ENCODE measurements at regions not wholly inside any gene's neighbourhood (a gene's known extent, or its start where the extent isn't known, plus 50 kb on each side); places are given as distances from the start of the nearest gene placed in this dataset.

GRCh38 chr4:108532187-108532586, 88.2 kb upstream of the RPL34 start:
- no peak for ATAC-seq
- peak overlapping the region; percentile 13 to 91 (median 70) for H3K4me3 Mint-ChIP-seq
- Histone ChIP-seq H3K27me3 (ENCODE audit: control insufficient read depth in 2 of 2, insufficient read depth in 2 of 2, low read length in 2 of 2) (no peaks in the 10 kb centered on the region), H3K27ac (ENCODE audit: low read depth, low read length) (no peak overlapping the region), H3K4me1 (ENCODE audit: control insufficient read depth in 2 of 2, insufficient read depth in 2 of 2, low read length in 2 of 2) (peaks cover 19 to 86% of the 10 kb centered on the region in 2 donors), H3K36me3 (ENCODE audit: control insufficient read depth in 2 of 3, insufficient read depth in 3 of 3, low read length in 3 of 3) (no peaks in the 10 kb centered on the region), H3K9me3 (ENCODE audit: control insufficient read depth in 2 of 3, low read length in 3 of 3) (no peaks in the 10 kb centered on the region), H3K4me3 (ENCODE audit: low read length) (no peak overlapping the region)
- H3K4me1 Mint-ChIP-seq, result peaks cover 56 to 99% (median 94%) of the 10 kb centered on the region in 7 donors
- ChIA-PET CTCF (interaction anchor here (0.5 to 0.9 kb wide), 3 partner anchors 54 to 706 kb away, joined by 4 read pairs; no protein-coding TSS in a partner anchor), POLR2A (interaction anchor here (0.6 to 1.2 kb wide), 5 partner anchors 20 to 957 kb away, joined by 3 to 4 read pairs (median 3); no protein-coding TSS in a partner anchor)
- intact Hi-C loops (cut with micrococcal nuclease), result loop anchor here in 1 of 2 donors (5.0 kb wide), 1 partner anchor 360 kb away; no protein-coding TSS in a partner anchor
- H3K27me3 Mint-ChIP-seq, result no peaks in the 10 kb centered on the region
- DNase-seq, result no peak
- peaks cover 0 to 24% (median 2%) of the 10 kb centered on the region in 11 donors for H3K9me3 Mint-ChIP-seq
- H3K36me3 Mint-ChIP-seq, result peaks cover 0 to 24% (median 4%) of the 10 kb centered on the region in 5 donors
- H3K27ac Mint-ChIP-seq, result peak overlapping the region in 8 of 9 donors; percentile 57 to 89 (median 78)

- Histone ChIP-seq H3K9me3 (ENCODE audit: control insufficient read depth in 2 of 3, low read length in 3 of 3) (no peaks in the 10 kb centered on the region), H3K36me3 (ENCODE audit: control insufficient read depth in 2 of 3, insufficient read depth in 3 of 3, low read length in 3 of 3) (no peaks in the 10 kb centered on the region), H3K4me3 (ENCODE audit: low read length) (no peak overlapping the region), H3K27me3 (ENCODE audit: control insufficient read depth in 2 of 2, insufficient read depth in 2 of 2, low read length in 2 of 2) (no peaks in the 10 kb centered on the region), H3K4me1 (ENCODE audit: control insufficient read depth in 2 of 2, insufficient read depth in 2 of 2, low read length in 2 of 2) (peaks cover 20 to 88% of the 10 kb centered on the region in 2 donors), H3K27ac (ENCODE audit: low read depth, low read length) (no peak overlapping the region)
- Mint-ChIP-seq H3K36me3 (peaks cover 0 to 26% (median 4%) of the 10 kb centered on the region in 5 donors), H3K27me3 (no peaks in the 10 kb centered on the region), H3K4me1 (peaks cover 56 to 99% (median 95%) of the 10 kb centered on the region in 7 donors), H3K9me3 (peaks cover 0 to 31% (median 6%) of the 10 kb centered on the region in 11 donors), H3K4me3 (peak overlapping the region; percentile 49 to 91 (median 72)), H3K27ac (peak overlapping the region; percentile 48 to 89 (median 74))
- CTCF ChIA-PET, result interaction anchor here (1.2 kb wide), 1 partner anchor 512 kb away, joined by 6 read pairs; no protein-coding TSS in a partner anchor
- DNase-seq (no peak), ATAC-seq (no peak)
- POLR2A ChIA-PET, result interaction anchor here (0.9 to 1.0 kb wide), 2 partner anchors 13 to 65 kb away, joined by 3 read pairs; no protein-coding TSS in a partner anchor
- intact Hi-C loops (cut with micrococcal nuclease), result loop anchor here in 1 of 2 donors (5.0 kb wide), 1 partner anchor 359 kb away; no protein-coding TSS in a partner anchor
Observed at GRCh38 chr4:108531461-108531860, 88.9 kb upstream of the RPL34 start.

DNA sequence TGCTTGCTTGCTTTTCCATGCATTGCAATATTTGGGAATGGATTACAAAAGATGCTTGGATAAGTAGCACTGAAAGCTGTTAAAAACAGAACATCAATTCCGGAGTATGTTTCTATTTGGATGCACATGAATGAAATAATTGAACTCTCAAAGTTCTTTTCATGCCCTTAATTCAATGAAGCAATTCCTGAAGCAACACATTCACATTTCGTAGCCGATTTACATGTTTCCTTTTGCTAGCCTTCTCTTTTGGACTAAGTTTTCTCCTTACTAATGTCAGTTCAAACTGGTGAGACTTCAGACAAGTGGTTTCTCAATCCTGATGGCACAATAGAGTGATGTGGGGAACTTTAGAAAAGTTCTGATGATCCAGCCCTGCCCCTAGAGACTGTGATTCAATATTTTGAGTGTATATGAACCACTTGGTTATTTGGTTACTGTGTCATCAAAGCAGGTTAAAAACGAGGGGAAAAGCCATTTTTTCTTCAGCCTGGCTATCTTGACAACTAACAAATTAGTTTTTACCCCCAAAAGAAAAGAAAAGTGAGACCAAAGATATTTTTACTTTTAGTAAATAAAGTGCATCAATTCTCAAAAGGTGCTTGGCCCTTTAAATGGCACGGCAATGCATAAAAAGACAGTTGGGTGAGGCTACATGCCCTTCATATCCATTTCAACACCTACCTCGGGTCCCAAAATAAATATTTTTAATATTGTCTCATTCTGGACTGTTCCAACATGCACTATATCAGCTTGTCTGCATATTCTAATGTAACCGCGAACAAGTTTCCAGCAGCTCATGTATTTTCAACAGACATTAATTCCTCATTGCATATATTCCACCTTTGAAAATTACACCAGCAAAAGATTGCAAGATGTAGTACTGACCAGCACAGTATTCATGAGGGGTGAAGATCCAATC, 90.1 kb upstream of the RPL34 start:
- H3K27ac ChIP-seq (ENCODE audit: low read depth, low read length), result no peak overlapping the region
- no peaks in the 10 kb centered on the region for H3K9me3 ChIP-seq (ENCODE audit: control insufficient read depth in 2 of 3, low read length in 3 of 3)
- intact Hi-C loops (cut with micrococcal nuclease), result loop anchor here (2.0 to 5.0 kb wide), 2 partner anchors 41 to 358 kb away; no protein-coding TSS in a partner anchor
- DNase-seq, result no peak
- Mint-ChIP-seq H3K36me3 (peaks cover 0 to 36% (median 5%) of the 10 kb centered on the region in 5 donors), H3K27me3 (no peaks in the 10 kb centered on the region), H3K27ac (peak overlapping the region in 6 of 9 donors; percentile 36 to 89 (median 83)), H3K4me1 (peaks cover 48 to 100% (median 97%) of the 10 kb centered on the region in 7 donors), H3K9me3 (peaks cover 3 to 37% (median 10%) of the 10 kb centered on the region in 11 donors), H3K4me3 (peak overlapping the region in 7 of 10 donors; percentile 26 to 91 (median 69))
- H3K27me3 ChIP-seq (ENCODE audit: control insufficient read depth in 2 of 2, insufficient read depth in 2 of 2, low read length in 2 of 2), result no peaks in the 10 kb centered on the region
- ATAC-seq, result no peak
- ChIA-PET CTCF (interaction anchor here (0.5 to 1.3 kb wide), 3 partner anchors 42 to 511 kb away, joined by 3 to 9 read pairs (median 6); no protein-coding TSS in a partner anchor), POLR2A (interaction anchor here (0.7 to 1.0 kb wide), 2 partner anchors 14 to 354 kb away, joined by 3 read pairs; no protein-coding TSS in a partner anchor)
- no peak overlapping the region for H3K4me3 ChIP-seq (ENCODE audit: low read length)
- peaks cover 20 to 80% of the 10 kb centered on the region in 2 donors for H3K4me1 ChIP-seq (ENCODE audit: control insufficient read depth in 2 of 2, insufficient read depth in 2 of 2, low read length in 2 of 2)
- H3K36me3 ChIP-seq (ENCODE audit: control insufficient read depth in 2 of 3, insufficient read depth in 3 of 3, low read length in 3 of 3), result no peaks in the 10 kb centered on the region

DNA sequence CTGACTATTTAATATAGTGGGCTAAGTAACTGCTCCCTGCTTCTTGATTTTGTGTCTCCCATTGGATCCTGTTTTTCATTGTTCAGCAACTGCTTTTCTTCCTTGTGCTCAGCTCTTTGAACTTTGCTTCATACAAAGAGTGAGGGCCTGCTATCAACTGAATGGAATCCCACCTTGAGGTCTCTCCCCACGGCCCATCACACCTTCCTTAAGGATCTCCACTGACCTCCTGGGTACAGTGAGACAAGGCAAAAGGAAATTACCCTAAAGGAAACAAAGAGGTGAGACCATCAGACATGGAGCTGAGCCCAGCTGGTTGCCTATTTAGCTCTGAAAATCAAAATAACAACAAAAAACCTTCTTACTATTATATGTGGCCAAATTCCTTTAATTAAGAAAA, 91.3 kb upstream of the RPL34 start:
- ChIA-PET POLR2A (interaction anchor here (0.6 to 1.2 kb wide), 3 partner anchors 9 to 18 kb away, joined by 3 to 5 read pairs (median 3); no protein-coding TSS in a partner anchor), CTCF (interaction anchor here (0.8 to 1.6 kb wide), 3 partner anchors 13 to 43 kb away, joined by 3 to 9 read pairs (median 4); no protein-coding TSS in a partner anchor)
- Histone ChIP-seq H3K4me1 (ENCODE audit: control insufficient read depth in 2 of 2, insufficient read depth in 2 of 2, low read length in 2 of 2) (peaks cover 20 to 75% of the 10 kb centered on the region in 2 donors), H3K9me3 (ENCODE audit: control insufficient read depth in 2 of 3, low read length in 3 of 3) (no peaks in the 10 kb centered on the region), H3K27ac (ENCODE audit: low read depth, low read length) (no peak overlapping the region), H3K36me3 (ENCODE audit: control insufficient read depth in 2 of 3, insufficient read depth in 3 of 3, low read length in 3 of 3) (no peaks in the 10 kb centered on the region), H3K27me3 (ENCODE audit: control insufficient read depth in 2 of 2, insufficient read depth in 2 of 2, low read length in 2 of 2) (no peaks in the 10 kb centered on the region), H3K4me3 (ENCODE audit: low read length) (no peak overlapping the region)
- no peak for ATAC-seq
- peaks cover 46 to 97% (median 95%) of the 10 kb centered on the region in 7 donors for H3K4me1 Mint-ChIP-seq
- peak overlapping the region in 6 of 10 donors; percentile 15 to 80 (median 32) for H3K4me3 Mint-ChIP-seq
- H3K9me3 Mint-ChIP-seq, result peaks cover 6 to 45% (median 15%) of the 10 kb centered on the region in 11 donors
- intact Hi-C loops (cut with micrococcal nuclease), result loop anchor here in 1 of 2 donors (2.0 kb wide), 1 partner anchor 42 kb away; no protein-coding TSS in a partner anchor
- H3K27me3 Mint-ChIP-seq, result no peaks in the 10 kb centered on the region
- no peak for DNase-seq
- peaks cover 0 to 42% (median 14%) of the 10 kb centered on the region in 5 donors for H3K36me3 Mint-ChIP-seq
- peak overlapping the region; percentile 43 to 89 (median 83) for H3K27ac Mint-ChIP-seq

GRCh38 chr4:108527723-108528122, 92.7 kb upstream of the RPL34 start:
- Histone ChIP-seq H3K4me1 (ENCODE audit: control insufficient read depth in 2 of 2, insufficient read depth in 2 of 2, low read length in 2 of 2) (peaks cover 20 to 61% of the 10 kb centered on the region in 2 donors), H3K4me3 (ENCODE audit: low read length) (peak overlapping the region; percentile 31), H3K36me3 (ENCODE audit: control insufficient read depth in 2 of 3, insufficient read depth in 3 of 3, low read length in 3 of 3) (no peaks in the 10 kb centered on the region), H3K27me3 (ENCODE audit: control insufficient read depth in 2 of 2, insufficient read depth in 2 of 2, low read length in 2 of 2) (no peaks in the 10 kb centered on the region), H3K27ac (ENCODE audit: low read depth, low read length) (peak overlapping the region; percentile 54), H3K9me3 (ENCODE audit: control insufficient read depth in 2 of 3, low read length in 3 of 3) (no peaks in the 10 kb centered on the region)
- DNase-seq, result peak in 7 of 9 donors; percentile 41 to 61 (median 48)
- CTCF ChIA-PET, result interaction anchor here (1.6 kb wide), 1 partner anchor 12 kb away, joined by 4 read pairs; no protein-coding TSS in a partner anchor
- Mint-ChIP-seq H3K36me3 (peaks cover 0 to 34% (median 11%) of the 10 kb centered on the region in 5 donors), H3K27me3 (no peaks in the 10 kb centered on the region), H3K27ac (peak overlapping the region; percentile 12 to 89 (median 82)), H3K9me3 (peaks cover 6 to 38% (median 15%) of the 10 kb centered on the region in 11 donors), H3K4me3 (peak overlapping the region; percentile 16 to 81 (median 66)), H3K4me1 (peaks cover 36 to 88% (median 82%) of the 10 kb centered on the region in 7 donors)
- ATAC-seq, result peak; percentile 59
- POLR2A ChIA-PET, result interaction anchor here (0.5 to 1.4 kb wide), 6 partner anchors 12 to 325 kb away, joined by 3 to 4 read pairs (median 4); no protein-coding TSS in a partner anchor
- intact Hi-C loops (cut with micrococcal nuclease), result loop anchor here in 1 of 2 donors (1.0 to 2.0 kb wide), 4 partner anchors 8 to 43 kb away; no protein-coding TSS in a partner anchor

DNA sequence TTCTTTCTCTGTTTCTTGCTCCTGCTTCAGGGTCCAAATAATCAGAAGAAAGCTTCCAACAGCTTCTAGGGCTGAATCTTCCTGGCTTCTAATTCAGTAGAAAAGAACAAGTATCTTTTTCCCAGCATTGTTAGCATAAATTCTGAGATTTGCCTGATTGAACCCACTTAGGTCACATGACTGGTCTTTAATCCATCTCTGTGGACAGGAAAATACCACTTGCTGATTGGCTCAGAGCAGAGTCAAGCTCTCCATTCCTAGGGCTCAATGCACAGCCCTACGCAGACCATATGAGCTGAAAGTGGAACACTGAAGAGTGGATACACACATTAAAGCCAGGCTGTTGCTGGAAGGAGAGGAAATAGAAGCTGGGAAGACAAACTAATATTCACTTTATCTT, 99.6 kb upstream of the RPL34 start:
- ATAC-seq (no peak), DNase-seq (no peak)
- H3K36me3 ChIP-seq (ENCODE audit: control insufficient read depth in 2 of 3, insufficient read depth in 3 of 3, low read length in 3 of 3), result no peaks in the 10 kb centered on the region
- ChIA-PET CTCF (interaction anchor here (0.7 kb wide), 1 partner anchor 86 kb away, joined by 3 read pairs; no protein-coding TSS in a partner anchor), POLR2A (interaction anchor here (0.7 to 1.4 kb wide), 4 partner anchors 9 to 460 kb away, joined by 3 to 4 read pairs (median 4); no protein-coding TSS in a partner anchor)
- peaks cover 0 to 17% (median 11%) of the 10 kb centered on the region in 5 donors for H3K36me3 Mint-ChIP-seq
- peaks cover 16 to 66% (median 50%) of the 10 kb centered on the region in 7 donors for H3K4me1 Mint-ChIP-seq
- H3K27ac ChIP-seq (ENCODE audit: low read depth, low read length), result no peak overlapping the region
- H3K9me3 Mint-ChIP-seq, result peaks cover 4 to 14% (median 8%) of the 10 kb centered on the region in 11 donors
- intact Hi-C loops (cut with micrococcal nuclease), result no loop called here
- H3K27me3 ChIP-seq (ENCODE audit: control insufficient read depth in 2 of 2, insufficient read depth in 2 of 2, low read length in 2 of 2), result no peaks in the 10 kb centered on the region
- no peaks in the 10 kb centered on the region for H3K27me3 Mint-ChIP-seq
- H3K4me1 ChIP-seq (ENCODE audit: control insufficient read depth in 2 of 2, insufficient read depth in 2 of 2, low read length in 2 of 2), result peaks cover 4 to 5% of the 10 kb centered on the region in 2 donors
- peak overlapping the region in 2 of 9 donors; percentile 1 to 60 for H3K27ac Mint-ChIP-seq
- no peaks in the 10 kb centered on the region for H3K9me3 ChIP-seq (ENCODE audit: control insufficient read depth in 2 of 3, low read length in 3 of 3)
- H3K4me3 ChIP-seq (ENCODE audit: low read length), result no peak overlapping the region
- H3K4me3 Mint-ChIP-seq, result no peak overlapping the region
